ENCODE measurements at regions not wholly inside any gene's neighbourhood (a gene's known extent, or its start where the extent isn't known, plus 50 kb on each side); places are given as distances from the start of the nearest gene placed in this dataset.
A peak's percentile ranks its signal among the peaks of the same experiment; 100 is the strongest.

DNA sequence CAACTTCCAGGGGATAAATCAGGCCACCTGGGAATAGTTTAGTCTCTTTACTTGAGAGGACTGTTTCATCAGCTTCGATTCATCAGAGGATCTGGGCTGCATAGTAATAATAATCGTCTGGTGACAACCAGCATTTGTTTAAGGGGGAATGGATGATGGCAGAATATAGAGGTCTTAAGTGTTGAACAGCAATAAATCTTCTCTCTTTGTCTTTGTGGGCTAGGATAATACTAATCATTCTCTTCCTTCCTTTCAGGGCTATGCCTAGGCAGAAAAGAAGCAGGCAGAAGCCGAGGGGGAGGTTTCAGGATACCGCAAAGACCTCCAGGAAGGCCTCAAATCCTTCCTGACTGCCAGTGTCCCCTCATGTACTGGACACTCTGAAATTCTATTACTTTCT, 150.4 kb upstream of the GAREM1 start:
- no peak for DNase-seq (ENCODE audit: low read depth in 2 of 3, low spot score in 2 of 3)

DNA sequence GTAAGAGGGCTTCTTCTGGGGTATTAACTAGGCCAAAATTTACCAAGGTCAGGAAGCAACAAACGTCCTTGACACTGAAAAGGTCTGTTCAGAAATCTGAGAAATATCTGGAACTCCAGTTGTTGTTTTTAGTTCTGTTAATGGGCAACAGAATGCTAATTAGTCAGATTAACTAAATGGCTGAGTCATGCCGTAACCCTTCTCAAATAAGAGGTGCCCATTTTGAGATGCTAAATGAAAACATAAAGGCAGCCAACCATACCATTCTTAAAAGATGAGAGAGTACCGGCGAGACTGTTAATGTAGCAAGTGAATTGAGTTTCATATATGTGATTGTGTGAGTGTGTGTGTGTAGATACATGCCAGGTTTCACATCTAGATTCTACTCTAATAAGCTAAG, 147.9 kb upstream of the GAREM1 start:
- no peak for DNase-seq (ENCODE audit: low read depth in 2 of 3, low spot score in 2 of 3)

DNA sequence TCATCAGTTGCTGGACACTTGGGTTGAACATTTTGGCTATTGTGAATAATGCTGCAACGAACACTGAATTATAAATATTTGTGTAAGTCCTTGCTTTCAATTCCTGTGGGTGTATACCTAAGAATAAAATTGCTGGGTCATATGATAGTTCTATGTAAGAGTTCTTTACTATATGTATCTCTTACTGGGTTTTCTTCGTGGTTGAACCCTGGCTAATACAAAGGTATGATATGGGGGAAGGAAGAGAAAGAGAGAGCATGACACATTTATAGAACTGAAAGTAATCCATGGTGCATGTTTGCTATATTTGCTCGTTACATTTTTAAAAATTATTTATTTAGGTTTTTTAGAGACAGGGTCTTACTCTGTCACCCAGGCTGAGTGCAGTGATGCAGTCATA, 143.1 kb upstream of the GAREM1 start:
- no peak for DNase-seq (ENCODE audit: low read depth in 2 of 3, low spot score in 2 of 3)

DNA sequence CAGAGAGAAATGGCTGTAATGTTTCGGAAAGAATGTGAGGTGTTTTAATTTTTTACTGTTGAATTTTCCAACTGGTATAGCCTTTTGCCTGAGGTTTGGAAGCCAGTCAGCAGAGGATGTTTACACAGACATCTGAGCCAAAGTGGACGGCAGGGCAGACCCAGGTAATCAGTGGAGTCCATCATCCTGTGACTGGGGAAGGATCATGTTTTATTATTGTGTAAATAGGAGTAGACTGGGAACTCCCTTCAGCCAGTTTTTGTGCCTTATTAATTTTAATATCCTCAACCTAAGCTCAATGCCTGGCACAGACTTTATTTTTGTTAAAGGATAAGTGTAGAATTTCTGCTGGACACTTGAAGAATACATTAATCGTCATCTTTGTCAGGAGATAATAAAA, 142.0 kb upstream of the GAREM1 start:
- DNase-seq (ENCODE audit: low read depth in 2 of 3, low spot score in 2 of 3): no peak

GRCh38 chr18:32610176-32610575, 139.5 kb upstream of the GAREM1 start:
- no peak for DNase-seq (ENCODE audit: low read depth in 2 of 3, low spot score in 2 of 3)

GRCh38 chr18:32607816-32608215, 137.1 kb upstream of the GAREM1 start:
- DNase-seq (ENCODE audit: low read depth in 2 of 3, low spot score in 2 of 3): no peak

DNA sequence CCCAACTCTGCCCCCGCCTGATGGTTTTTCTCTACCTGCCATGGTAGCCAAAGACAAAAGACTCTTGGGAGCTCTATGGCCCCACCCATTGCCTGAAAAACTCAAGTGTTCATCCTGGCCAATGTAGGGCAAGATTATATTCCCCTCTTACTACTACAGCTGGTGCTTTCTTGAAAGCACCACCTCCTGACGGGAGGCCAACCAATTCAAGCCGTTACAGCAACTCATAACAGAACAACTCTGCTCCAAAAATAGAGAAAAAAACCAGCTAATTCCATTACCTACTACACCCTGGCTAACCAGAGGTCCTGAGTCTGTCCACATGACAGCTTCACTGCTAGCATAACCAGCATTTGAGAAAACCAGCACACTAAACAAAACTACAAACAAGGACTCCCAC, 127.5 kb upstream of the GAREM1 start:
- DNase-seq (ENCODE audit: low read depth in 2 of 3, low spot score in 2 of 3): no peak

- no peak for DNase-seq (ENCODE audit: low read depth in 2 of 3, low spot score in 2 of 3)
Observed at GRCh38 chr18:32596501-32596900, 125.8 kb upstream of the GAREM1 start.

DNA sequence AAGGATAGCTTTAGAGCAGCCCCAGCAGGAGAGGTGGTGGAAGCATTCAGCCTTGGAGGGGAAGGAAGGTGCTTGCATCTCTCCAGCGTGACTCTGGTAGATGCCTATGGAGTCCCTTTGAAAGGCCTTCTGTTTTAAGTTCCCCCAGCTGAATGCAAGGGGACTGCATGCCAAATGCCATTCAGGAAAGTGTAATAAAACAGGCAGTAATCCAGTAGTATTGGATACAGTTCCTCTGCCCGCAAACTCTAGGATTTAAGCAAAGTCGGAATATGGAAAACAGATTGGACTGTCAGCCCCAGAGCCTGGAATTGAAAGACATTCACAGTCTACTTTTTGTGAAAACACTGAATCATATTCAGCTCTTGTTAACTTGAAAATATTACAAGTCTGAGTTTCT, 125.2 kb upstream of the GAREM1 start:
- DNase-seq (ENCODE audit: low read depth in 2 of 3, low spot score in 2 of 3): no peak

- no peak for DNase-seq (ENCODE audit: low read depth in 2 of 3, low spot score in 2 of 3)
Observed at GRCh38 chr18:32588191-32588590, 117.5 kb upstream of the GAREM1 start.

- DNase-seq (ENCODE audit: low read depth in 2 of 3, low spot score in 2 of 3): no peak
Observed at GRCh38 chr18:32583431-32583830, 112.7 kb upstream of the GAREM1 start.

DNA sequence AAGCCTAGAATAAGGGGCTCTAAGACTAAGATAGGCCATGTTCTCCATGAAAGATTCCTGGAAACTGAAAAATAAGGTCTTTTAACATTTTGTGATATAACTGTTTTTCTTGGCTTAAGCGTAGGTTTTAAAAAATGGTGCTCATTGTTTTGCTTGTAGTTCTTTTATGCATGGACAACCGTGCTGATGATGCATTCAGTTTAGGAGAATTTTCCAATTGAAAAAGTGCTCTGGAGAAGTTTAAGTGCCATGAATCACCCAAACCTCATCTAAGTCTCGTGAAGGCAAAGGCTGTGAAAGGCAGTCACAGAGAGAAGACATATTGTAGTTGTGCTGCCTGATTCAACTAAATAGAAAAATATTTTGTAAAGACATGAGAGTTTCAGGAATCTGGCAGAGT, 111.8 kb upstream of the GAREM1 start:
- no peak for DNase-seq (ENCODE audit: low read depth in 2 of 3, low spot score in 2 of 3)

DNA sequence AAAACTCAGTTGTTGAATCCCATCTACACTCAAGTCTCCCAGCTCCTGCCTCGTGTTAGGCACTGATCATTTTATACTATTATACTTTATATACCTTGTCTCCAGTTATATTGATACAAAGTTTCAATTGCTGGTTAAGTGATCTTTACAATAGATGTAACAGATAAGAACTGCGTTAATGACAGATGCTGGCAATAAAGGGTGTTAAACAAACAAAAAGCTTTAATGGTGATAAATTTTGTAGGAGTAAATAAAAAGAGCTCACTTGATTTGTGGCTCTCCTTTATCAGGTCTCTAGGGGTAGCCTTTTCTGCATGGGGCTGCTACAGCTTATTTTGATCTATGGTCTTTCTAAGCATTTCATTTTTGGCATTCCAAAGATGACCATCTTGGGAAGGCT, 106.9 kb upstream of the GAREM1 start:
- DNase-seq (ENCODE audit: low read depth in 2 of 3, low spot score in 2 of 3): no peak

GRCh38 chr18:32576296-32576916, 105.7 kb upstream of the GAREM1 start:
- DNase-seq (ENCODE audit: low read depth in 2 of 3, low spot score in 2 of 3): peak in 2 of 3 donors; percentile 4 to 29

GRCh38 chr18:32566960-32567359, 96.3 kb upstream of the GAREM1 start:
- DNase-seq (ENCODE audit: low read depth in 2 of 3, low spot score in 2 of 3): no peak

DNA sequence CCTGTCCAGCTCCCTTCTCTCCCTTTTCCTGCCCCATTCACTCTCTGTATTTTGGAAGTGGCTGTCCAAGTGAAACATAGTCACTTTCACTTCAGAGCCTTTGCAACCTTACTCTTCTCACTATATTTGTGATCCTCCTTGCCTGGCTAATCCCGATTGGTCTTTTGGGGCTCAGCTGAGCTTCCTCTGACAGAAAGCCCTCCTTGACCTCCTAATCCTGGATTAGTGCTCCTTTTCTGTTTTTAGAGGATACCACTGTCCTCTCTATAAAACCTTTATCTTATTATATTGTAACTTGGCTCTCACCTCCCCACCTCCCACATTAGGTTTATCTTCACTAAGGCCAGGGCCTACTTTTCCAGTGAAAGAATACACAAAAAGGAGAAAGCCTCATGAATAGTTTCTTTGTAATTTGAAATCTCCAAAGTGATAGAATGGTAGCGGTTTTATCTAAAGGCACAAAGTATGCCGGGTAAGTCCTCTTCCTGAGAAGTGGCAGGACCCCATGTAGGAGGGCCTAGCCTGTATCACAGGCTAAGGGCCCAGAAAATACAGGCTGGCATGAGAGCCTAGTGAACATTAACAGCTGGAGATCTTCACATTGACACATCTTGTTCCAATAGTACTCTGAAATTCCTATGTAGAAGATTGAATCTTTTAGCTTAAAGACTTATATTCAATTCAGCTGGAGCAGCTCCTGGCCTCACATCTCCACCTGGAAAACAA, 83.1 kb upstream of the GAREM1 start:
- DNase-seq (ENCODE audit: low read depth in 2 of 3, low spot score in 2 of 3): no peak

GRCh38 chr18:32553174-32553573, 82.5 kb upstream of the GAREM1 start:
- no peak for DNase-seq (ENCODE audit: low read depth in 2 of 3, low spot score in 2 of 3)

DNA sequence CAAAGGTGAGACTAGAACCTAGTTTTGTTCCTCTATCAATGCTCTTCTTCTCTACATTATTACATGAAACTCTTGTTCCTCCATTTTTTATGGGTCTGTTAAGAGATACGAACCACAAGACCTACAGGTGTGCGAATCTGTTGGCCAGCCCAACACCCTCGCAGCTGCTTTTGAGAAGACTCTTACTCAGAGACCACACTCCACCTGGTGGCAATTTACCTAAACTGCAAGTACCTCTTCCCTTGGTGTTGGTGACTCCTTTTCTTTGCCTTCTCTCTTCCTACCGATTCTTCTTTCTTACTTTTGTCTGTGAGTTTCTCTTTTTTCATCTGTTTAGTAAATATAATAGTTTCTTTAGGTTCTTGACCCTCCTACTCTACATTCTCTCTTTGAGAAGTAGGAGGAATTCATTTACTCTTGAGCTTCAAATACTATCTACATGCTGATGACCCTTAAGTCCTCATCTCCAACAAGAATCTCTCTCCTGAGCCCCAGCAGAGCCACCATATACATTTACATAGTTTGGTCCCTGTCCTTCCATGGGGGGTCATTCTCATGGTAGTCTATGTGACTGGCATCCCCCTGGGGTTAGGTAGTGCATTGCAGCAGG, 81.8 kb upstream of the GAREM1 start:
- DNase-seq (ENCODE audit: low read depth in 2 of 3, low spot score in 2 of 3): peak; percentile 34 to 82 (median 54)

DNA sequence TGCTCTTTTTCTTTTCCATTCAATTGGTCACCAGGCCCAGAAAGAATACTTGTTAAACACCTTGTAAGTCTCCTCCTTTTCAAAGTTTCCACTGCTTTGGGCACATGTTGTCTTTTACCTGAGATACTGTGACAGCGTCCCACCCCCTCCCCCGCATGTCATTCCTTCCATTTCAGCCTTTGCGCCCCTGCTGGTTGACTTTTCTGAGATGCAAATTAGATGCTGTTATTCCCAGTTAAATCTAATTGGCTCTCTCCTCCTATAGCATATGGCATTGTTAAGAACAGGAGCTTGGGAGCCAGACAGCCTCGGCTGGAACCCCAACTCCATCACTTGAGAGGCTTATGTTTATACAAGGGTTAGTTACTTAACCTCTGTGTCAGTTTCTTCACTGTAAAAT, 80.3 kb upstream of the GAREM1 start:
- DNase-seq (ENCODE audit: low read depth in 2 of 3, low spot score in 2 of 3): no peak

DNA sequence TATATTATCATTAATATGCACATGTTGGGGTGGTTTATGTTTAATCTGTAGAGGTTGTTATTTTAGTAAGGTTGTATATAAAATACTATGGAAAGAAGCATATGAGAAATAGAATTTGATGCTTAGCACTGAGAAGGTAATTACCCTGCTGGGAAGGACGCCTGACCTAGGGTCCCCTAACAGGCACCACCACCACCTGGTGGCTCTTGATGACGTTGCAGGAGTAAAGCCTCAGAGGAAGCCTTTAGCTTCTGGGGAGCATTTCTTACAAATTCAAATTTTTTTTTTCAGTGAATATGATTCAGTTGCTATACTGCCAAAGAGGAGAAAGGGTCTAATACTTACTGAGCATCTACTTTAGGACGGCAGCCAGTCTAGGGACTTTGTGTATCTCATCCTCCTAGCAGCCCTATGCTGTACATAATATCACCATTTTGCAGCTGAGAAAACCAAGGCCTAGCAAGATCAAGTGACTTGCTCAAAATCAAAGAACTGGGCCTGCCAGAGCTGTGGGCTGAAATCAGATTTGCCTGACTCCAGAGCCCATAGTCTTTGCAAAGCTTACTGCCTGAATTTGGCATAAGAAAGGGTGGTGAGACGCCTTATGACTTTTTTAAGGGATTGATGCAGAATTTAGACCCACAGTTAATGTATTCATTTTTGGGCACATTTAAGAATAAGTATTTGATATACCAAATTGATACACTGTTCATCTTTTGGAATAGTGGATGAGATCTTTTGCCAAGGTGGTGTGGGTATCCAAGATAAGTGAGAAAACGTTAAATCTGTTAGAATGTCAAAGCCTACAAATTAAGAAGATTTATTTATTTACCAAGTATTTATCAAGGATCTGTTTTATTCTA, 78.8 kb upstream of the GAREM1 start:
- DNase-seq (ENCODE audit: low read depth in 2 of 3, low spot score in 2 of 3): peak in 2 of 3 donors; percentile 53 to 80

DNA sequence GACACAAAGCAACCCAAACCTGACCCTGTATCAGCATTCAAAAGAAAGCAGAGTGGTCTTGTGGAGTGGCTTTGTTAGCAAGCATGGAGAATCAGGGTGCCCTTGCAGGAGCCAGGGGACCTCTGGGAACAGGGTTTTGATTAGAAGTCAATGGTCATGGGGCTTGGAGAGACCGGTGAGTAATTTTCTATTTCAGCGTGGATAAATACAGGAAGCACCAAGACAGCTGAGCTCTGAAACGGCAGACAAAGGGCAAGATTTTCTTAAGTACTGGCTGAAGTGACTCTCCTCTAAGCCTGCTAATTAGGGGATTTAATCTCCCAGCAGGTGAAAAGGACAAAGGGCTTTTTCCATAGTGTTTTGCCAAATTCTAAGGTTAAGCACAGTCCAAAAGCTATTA, 78.0 kb upstream of the GAREM1 start:
- DNase-seq (ENCODE audit: low read depth in 2 of 3, low spot score in 2 of 3): no peak
